Mammary epithelial cell (primary cell): ENCODE measurements at regions not wholly inside any gene's neighbourhood (a gene's known extent, or its start where the extent isn't known, plus 50 kb on each side); places are given as distances from the start of the nearest gene placed in this dataset.

Source experiments
- CTCF ChIP-seq, 2 donors: IDR thresholded peaks in 1 of 2; conservative IDR thresholded peaks in 1 of 2; 2 replicates each; pipeline ENCODE4 v1.5.1; 2011 to 2012; ENCODE audit warnings: inconsistent platforms in 2 of 2, low read length in 2 of 2, mild to moderate bottlenecking in 2 of 2, control low read depth in 1 of 2, low read depth in 1 of 2; ENCODE audit not compliant: insufficient read depth in 1 of 2; ENCODE audit errors: extremely low read depth in 1 of 2
- EZH2 ChIP-seq: IDR thresholded peaks from 2 replicates; pipeline ENCODE4 v1.6.1; 2012; ENCODE audit warnings: low read length, inconsistent platforms, borderline replicate concordance

- TF ChIP-seq CTCF (conservative IDR thresholded peaks at IDR 0.05 in 1 of 2, IDR thresholded peaks at IDR 0.05 in 1 of 2; ENCODE audit: extremely low read depth in 1 of 2, insufficient read depth in 1 of 2, low read depth in 1 of 2, low read length in 2 of 2) (no peak), EZH2 (no peak)
These were observed 1798.9 kb downstream of the MAT2B start for GRCh38 chr5:165304193-165304827.
